ENCODE measurements at regions not wholly inside any gene's neighbourhood (a gene's known extent, or its start where the extent isn't known, plus 50 kb on each side); places are given as distances from the start of the nearest gene placed in this dataset.

DNA sequence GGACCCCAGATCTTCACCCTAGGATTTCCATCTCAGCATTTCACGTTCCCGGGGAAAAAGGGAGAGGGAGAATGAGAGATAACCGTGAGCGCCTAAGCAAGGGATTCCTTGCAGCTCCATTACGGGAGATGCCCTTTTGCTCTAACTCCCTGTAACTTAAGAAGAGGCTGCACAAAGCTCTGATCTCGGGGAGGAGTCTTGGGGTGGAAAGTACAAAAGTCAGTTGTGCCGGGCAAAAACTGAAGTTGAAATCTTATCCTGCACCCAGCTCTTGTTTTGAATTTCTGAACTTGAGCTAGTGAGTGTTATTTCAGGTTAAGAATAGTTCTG, 256.4 kb upstream of the SOX21 start:
- Mint-ChIP-seq H3K36me3 (ENCODE audit: low read depth) (no peaks in the 10 kb centered on the region), H3K27ac (no peak overlapping the region), H3K4me1 (no peaks in the 10 kb centered on the region), H3K4me3 (no peak overlapping the region), H3K9me3 (no peaks in the 10 kb centered on the region), H3K27me3 (peaks cover 38% of the 10 kb centered on the region)
- TF ChIP-seq, protein P1, sequence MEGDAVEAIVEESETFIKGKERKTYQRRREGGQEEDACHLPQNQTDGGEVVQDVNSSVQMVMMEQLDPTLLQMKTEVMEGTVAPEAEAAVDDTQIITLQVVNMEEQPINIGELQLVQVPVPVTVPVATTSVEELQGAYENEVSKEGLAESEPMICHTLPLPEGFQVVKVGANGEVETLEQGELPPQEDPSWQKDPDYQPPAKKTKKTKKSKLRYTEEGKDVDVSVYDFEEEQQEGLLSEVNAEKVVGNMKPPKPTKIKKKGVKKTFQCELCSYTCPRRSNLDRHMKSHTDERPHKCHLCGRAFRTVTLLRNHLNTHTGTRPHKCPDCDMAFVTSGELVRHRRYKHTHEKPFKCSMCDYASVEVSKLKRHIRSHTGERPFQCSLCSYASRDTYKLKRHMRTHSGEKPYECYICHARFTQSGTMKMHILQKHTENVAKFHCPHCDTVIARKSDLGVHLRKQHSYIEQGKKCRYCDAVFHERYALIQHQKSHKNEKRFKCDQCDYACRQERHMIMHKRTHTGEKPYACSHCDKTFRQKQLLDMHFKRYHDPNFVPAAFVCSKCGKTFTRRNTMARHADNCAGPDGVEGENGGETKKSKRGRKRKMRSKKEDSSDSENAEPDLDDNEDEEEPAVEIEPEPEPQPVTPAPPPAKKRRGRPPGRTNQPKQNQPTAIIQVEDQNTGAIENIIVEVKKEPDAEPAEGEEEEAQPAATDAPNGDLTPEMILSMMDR (IDR thresholded peaks at IDR 0.05) = no peak
- CTCF ChIA-PET = no interaction called here
- ATAC-seq (ENCODE audit: low read depth) (no peak), DNase-seq (no peak)
- intact Hi-C loops (cut with micrococcal nuclease) = no loop called here
- POLR2A ChIA-PET = no interaction called here

DNA sequence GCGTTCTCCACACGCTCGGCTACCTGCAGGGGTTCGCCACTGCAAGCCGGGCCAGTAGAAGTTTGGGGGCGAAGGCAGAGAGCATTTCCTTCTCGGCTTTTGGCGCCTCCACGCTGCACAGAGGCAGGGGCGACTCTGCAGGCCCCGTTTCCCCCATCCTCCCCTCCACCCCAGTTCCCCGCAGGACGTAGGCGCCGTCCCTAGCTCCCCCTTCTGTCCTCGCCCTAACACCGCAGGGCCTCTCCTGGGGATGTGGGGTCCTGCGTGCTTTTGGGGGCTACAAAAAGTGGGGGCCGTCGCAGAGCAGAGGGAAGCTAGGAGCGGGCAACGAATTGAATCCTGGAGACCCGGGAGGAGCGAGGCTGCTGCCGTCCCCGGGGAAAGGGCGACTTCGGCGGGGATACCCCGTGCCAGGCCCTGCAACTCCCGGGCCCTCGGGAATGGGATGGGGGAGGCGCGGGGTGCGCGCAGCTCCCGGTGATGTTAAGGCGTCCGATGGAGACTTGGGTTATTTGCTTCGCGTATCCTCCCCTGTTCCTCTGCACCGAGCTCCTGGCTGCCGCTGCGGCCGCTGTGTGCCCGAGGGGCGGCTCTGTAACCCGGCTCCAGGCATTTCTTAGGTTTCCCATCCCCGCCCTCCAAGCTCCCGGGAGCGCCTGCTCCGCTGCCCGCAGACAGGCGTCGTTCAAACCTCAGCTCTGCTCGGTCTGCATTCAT, 255.9 kb upstream of the SOX21 start:
- Mint-ChIP-seq H3K27ac (no peak overlapping the region), H3K4me1 (no peaks in the 10 kb centered on the region), H3K36me3 (ENCODE audit: low read depth) (no peaks in the 10 kb centered on the region), H3K4me3 (no peak overlapping the region), H3K27me3 (peaks cover 39% of the 10 kb centered on the region), H3K9me3 (no peaks in the 10 kb centered on the region)
- intact Hi-C loops (cut with micrococcal nuclease) = no loop called here
- TF ChIP-seq, protein P1 (IDR thresholded peaks at IDR 0.05) = no peak
- CTCF ChIA-PET = no interaction called here
- POLR2A ChIA-PET = no interaction called here
- no peak for DNase-seq
- ATAC-seq (ENCODE audit: low read depth) = no peak

GRCh38 chr13:94967183-94968039, 255.1 kb upstream of the SOX21 start:
- ChIA-PET CTCF (no interaction called here), POLR2A (no interaction called here)
- ATAC-seq (ENCODE audit: low read depth) = no peak
- Mint-ChIP-seq H3K27ac (no peak overlapping the region), H3K9me3 (no peaks in the 10 kb centered on the region), H3K36me3 (ENCODE audit: low read depth) (no peaks in the 10 kb centered on the region), H3K4me3 (no peak overlapping the region), H3K4me1 (no peaks in the 10 kb centered on the region), H3K27me3 (peaks cover 43% of the 10 kb centered on the region)
- intact Hi-C loops (cut with micrococcal nuclease) = no loop called here
- no peak for DNase-seq
- TF ChIP-seq, protein P1 (IDR thresholded peaks at IDR 0.05) = no peak

DNA sequence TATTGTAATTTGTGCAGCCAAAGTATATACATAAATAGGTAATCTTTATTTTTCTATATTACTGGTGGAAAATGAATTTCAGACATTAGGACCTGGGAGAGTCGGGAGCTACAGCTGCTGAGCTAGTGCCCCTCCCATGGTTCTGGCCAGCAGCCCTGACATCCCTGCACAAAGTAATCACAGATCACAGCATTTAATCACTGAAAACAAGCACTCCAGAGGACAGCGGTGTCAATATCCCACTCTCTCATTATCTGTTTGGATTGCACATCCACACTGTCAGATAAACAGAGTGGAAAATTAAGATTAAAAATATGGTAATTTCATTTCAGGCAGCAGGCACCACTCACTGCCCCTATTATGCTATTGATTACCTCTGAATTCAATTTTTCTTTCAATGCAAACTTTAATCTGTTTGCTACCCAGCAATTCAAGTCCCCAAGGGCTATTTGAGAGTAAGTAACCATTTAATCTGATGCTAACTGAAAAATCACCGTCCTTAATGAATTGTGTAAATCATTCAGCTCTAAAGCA, 254.1 kb upstream of the SOX21 start:
- no peak for ATAC-seq (ENCODE audit: low read depth)
- no peak overlapping the region for H3K4me3 Mint-ChIP-seq
- intact Hi-C loops (cut with micrococcal nuclease) = no loop called here
- H3K27me3 Mint-ChIP-seq = peaks cover 46% of the 10 kb centered on the region
- no peak for DNase-seq
- CTCF ChIA-PET = no interaction called here
- H3K9me3 Mint-ChIP-seq = peaks cover 2% of the 10 kb centered on the region
- TF ChIP-seq, protein P1 (IDR thresholded peaks at IDR 0.05) = no peak
- no peaks in the 10 kb centered on the region for H3K36me3 Mint-ChIP-seq (ENCODE audit: low read depth)
- H3K27ac Mint-ChIP-seq = no peak overlapping the region
- no peaks in the 10 kb centered on the region for H3K4me1 Mint-ChIP-seq
- POLR2A ChIA-PET = no interaction called here

- H3K9me3 Mint-ChIP-seq = peaks cover 2% of the 10 kb centered on the region
- no peak for DNase-seq
- H3K27ac Mint-ChIP-seq = no peak overlapping the region
- no peak for ATAC-seq (ENCODE audit: low read depth)
- TF ChIP-seq, protein P1 (IDR thresholded peaks at IDR 0.05) = no peak
- no peak overlapping the region for H3K4me3 Mint-ChIP-seq
- no peaks in the 10 kb centered on the region for H3K36me3 Mint-ChIP-seq (ENCODE audit: low read depth)
- peaks cover 18% of the 10 kb centered on the region for H3K27me3 Mint-ChIP-seq
- ChIA-PET CTCF (no interaction called here), POLR2A (no interaction called here)
- intact Hi-C loops (cut with micrococcal nuclease) = no loop called here
- H3K4me1 Mint-ChIP-seq = no peaks in the 10 kb centered on the region
These were observed 247.3 kb upstream of the SOX21 start for GRCh38 chr13:94959626-94960025.

All from activated B cell treated with CpG ODN at 0.5 μM for 24 hours (primary cell).